Dedifferentiated amniotic fluid mesenchymal stem cell (primary cell): ENCODE measurements at regions not wholly inside any gene's neighbourhood (a gene's known extent, or its start where the extent isn't known, plus 50 kb on each side); places are given as distances from the start of the nearest gene placed in this dataset.

Experiments
- DNase-seq: peaks from one replicate; pipeline ENCODE4 v3.0.0-alpha.2; 2016; ENCODE audit errors: extremely low spot score

DNA sequence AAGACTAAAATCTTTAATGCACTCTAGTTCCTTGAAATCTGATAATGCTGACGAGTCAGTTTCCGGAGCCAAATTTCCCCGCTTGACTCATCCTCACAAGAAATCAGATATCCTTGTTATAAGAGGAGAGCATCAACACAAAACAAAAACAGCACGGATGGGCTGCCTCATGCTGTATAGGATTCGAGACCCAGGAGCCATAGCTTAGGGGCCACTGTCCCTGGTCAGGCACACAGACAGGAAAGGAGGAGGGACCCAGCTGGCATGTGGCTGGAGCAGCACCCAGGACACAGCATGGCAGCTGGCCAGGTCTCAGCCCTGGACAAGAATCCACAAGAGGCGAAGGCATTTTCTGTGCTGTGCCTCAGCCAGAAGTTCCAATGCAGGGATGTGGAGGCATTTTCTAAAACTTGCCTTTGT is 110.2 kb upstream of the SPATA13 start:
- peak; percentile 62 for DNase-seq

DNA sequence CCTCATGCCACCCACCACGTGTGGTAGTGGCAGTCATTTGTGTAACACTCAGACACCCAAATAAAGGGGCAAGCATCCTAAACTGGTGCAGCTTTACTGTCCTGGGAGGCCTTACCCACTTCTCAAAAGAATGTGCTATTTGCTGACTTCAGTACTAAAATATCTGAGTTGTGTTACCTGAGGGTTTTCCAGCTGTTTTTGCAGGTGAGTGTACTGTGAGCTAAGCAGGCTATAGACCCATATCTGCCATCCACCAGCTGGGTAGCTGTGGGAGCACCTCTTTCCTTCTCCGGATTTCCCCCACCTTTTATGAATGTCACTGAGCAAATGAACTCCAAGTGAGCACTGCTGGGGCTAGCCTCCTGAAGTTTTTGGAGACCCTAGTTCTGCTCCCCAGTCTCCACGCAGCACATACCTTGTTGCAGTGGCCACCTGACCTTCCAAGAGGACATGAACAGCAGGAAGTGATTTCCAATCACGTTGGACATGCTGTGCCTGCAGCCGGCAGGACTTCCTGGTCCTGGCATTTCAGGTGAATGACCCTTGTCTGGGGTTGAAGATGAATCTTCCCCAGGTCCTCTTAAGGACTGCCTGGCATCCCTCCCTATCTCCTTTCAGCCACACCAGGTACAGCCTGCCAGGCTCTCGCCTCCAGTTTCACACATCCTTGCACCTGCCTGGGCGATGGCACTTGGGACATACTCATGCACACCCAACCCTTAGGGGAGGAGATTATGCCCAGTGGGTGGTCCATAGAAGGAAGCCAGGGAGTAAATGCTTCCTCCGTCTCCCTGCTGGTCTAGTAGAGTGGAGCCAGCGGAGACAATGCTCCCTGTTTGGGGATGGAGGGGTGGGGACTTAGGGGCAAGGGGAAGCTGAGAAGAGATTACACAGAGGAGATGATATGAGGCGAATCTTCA is 109.5 kb upstream of the SPATA13 start:
- DNase-seq = no peak

DNA sequence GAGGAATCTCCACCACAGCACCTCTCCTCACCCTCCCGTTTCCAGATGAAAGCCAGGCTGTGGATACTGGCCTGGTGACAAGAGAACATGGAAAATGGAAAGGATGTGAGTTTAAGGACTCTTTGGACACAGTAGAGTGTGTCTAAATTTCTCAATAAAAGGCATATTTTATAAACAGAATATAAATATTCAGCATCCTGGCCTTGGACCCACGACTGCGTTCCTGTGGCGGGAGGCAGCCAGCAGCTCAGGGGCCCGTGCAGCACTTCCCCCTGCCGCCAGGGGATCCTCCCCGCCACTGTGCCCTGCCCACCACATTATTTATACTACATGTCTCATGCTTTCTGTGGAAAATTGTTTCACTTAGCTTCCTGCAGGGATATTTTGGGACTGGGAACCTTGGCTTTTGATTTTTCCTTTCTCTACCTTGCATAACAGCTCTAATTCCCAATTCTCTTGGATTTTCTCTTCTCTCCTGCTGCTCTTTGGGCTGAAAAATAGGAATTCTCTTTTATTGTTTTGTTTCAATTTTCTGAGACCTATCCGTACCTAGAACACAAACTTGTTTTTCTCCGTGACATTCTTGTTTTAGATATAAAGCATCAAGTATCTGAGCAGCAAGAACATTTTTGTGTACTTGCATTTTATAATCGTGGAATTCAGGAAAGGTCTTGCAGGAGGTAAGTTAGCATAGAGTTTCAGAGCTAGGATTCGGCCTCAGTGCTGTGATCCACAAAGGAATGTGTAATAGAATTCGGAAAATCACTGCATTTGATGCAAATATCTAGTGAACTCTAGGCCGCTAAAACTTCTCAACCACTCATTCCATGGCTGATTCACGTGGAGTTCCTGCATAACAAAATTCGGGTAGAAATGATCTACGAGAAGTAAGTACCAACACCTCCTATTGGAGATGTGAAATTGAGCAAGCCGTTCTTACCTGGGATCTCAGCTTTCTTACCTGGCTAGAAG is 107.7 kb upstream of the SPATA13 start:
- no peak for DNase-seq

DNA sequence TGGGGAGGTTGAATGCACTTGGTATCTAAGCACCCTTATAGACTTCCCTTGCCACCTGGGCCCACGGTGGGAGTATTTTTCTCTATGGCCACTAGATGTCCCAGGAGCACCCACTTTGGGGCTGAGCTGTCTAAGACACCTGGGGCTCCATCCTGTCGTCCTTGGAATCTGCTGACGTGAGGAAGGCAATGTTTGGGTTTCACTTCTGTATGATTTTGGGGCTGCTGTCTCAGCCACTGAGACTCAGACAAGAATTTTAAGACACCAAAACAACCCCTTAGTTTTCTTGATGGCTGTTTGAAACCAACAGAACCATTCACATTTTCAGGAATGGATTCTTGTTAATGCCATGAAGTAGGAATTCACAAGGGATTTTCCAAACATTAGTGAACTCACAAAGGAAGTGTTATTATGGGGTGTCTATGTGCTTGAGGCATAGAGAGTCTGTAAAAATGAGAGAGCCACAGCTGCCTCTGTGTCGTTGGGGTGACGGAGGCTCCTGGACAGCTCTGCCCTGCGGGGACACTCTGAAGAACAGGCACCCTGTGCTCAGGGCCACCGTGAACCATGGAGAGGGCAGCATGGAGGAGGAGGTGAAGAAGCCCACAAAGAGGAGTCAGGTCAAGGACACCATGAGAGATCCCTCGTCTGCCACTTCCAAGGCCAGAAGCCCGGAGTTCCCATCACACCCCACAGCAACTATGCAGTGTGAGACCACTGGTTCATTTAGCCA is 106.8 kb upstream of the SPATA13 start:
- DNase-seq = peak; percentile 47

DNA sequence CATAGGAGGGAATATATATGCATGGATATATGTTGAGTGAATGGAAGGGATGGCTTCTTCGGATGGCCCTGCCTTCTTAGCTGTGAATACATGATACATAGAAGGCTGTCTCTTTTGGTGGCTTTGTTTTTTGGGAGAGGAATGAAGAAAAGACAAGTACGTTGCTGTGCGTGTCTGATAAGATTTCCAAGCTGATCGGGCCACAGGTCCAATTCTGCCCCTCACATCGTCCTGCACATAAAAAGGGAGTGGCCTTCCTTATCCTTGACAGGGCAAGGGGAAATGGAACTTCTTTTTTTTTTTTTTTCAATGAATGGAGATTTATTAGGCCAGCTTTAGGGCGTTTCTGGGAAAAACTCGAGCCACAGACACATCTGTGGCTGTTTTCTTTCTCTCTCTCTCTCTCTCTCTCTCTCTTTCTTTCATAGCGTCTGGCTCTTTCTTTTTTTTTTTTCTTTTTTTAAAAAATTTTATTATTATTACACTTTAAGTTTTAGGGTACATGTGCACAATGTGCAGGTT is 103.8 kb upstream of the SPATA13 start:
- DNase-seq = no peak

DNA sequence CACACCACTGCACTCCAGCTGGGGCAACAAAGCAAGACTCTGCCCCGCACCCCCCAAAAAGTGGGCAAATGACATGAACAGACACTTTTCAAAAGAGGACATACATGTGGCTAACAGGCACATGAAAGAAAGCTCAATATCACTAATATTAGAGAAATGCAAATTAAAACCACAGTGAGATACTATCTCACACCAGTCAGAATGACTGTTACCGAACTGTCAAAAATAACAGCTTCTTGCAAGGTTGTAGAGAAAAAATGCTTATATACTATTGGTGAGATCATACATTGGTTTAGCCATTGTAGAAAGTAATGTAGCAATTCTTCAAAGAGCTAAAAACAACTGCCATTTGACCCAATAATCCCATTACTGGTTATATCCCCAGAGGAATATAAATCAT is 99.5 kb upstream of the SPATA13 start:
- no peak for DNase-seq

DNA sequence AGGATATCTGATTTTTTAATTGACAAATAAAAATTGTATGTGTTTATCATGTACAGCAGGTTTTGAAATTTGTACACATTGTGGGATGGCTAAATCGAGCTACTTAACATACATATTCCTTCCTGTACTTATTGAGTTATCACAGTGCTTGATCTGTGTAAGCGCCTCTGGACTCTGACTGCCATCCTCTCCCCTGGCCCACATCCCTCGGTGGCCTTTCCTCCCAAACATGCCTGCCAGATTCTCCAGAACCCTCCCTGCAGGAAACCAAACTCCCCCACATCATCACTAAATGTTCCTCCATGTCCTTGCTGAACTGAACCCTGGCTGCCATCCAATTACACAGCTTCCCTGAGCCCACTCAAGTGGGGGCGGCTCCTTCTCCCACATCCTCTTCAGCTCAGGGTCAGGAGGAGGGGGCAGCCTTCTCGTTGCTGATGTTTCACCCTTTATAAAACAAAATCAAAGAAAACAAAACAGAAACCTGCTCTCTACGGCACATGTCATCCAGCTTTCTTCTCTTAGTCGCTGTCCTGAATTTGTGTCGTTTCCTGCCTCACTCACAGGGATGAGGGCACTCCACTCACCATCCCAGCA is 97.1 kb upstream of the SPATA13 start:
- no peak for DNase-seq

DNA sequence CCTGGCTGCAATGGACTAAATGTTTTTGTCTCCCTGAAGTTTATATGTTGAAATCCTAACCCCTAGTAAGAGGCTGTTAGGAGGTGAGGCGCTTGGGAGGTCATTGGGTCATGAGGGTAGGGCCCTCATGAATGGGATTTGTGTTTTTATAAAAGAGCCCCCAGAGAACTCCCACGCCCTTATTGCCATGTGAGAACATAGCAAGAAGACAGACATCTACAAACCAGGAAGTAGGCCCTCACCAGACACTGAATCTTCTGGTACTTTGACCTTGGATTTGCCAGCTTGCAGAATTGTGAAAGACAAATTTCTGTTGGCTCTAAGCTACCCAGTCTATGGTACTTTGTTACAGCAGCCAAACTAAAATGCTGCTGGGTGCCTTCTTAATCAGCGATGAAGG is 96.1 kb upstream of the SPATA13 start:
- no peak for DNase-seq

DNA sequence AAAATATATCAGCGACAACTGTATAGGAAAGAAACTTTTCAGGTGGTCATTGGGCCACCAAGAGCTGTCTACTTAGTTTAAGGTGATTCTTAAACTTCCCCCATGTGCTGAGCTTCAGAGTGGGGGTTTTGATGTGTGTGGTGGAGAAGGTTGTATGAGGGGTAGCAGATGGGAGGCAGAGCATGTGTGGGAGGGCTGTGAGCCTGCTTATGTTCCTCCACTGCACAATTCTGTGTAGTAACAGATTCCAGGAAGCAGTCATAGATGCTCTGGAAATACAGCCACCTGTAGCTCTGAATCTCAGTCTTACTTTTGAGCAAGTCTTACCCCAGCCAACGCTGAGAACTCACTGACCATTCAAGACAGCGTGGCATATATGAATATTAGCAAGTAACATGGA is 95.3 kb upstream of the SPATA13 start:
- no peak for DNase-seq

DNA sequence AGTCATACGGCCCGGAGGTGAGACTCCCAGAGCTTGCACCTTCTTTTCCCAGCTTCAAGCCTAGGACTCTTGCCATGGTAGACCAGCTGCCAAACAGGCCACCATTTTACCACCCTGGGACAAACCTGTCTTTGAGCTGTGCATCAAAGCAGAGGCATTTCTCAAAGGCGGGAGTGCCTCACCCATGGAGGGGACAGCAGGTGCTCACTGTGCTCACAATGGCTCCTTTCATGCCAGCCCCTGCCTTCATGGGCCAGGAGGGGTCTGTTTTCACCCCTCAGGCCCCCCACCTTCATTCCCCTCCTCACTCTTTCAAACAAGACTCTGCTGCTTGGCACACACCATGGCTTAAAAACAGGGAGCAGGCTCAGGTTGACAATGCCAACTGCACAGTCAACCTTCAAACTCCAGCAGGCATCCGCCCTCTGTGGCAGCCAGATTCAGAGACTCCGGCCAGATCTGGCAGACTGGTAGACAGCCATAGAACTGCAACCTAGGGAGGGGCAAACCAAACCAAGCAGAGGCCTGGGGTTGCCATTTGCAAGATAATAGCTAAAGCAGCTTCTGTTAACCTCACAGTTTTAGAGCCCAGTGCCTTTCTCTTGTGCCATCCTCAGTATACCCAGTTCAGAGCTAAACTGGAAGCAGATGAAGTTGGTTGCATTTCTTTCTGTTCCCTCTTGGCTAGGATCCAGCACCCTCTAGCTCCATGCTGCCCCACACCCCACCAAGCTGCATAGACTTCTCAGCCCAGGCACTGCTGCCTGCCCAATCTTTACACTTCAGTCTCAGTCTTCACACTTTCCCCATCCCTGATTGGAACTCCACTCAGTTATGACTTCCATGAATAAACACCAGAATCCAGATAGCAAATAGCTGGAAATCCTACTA is 93.9 kb upstream of the SPATA13 start:
- no peak for DNase-seq

DNA sequence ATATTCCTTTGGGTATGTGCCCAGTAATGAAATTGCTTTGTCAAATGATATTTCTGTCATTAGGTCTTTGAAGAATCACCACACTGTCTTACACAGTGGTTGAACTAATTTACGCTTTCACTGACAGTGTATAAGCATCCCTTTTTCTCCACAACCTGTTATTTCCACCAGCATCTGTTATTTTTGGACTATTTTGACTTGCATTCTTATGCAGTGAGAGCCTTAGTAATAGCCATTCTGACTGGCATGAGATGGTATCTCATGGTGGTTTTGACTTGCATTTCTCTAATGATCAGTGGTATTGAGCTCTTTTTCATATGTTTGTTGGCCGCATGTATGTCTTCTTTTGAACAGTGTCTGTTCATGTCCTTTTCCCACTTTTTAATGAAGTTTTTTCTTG is 92.0 kb upstream of the SPATA13 start:
- DNase-seq = peak; percentile 47

DNA sequence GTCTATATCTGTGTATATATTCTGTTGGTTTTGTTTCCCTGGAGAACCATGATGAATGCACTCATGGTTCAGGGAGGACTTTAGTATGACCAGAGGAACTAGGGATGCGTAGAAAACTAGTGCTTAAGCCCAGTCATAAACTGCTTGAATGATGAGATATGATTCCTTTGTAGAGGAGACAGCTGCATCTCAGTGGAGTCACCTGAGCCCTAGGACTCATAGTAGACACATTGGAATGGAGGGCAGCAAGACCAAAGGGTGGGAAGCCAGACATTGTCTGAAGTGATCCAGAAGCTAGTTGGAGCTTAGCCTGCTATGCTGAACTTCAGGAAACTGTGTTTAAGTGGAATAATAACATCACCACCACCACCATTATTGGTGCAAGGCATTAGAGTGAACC is 89.5 kb upstream of the SPATA13 start:
- DNase-seq = no peak

DNA sequence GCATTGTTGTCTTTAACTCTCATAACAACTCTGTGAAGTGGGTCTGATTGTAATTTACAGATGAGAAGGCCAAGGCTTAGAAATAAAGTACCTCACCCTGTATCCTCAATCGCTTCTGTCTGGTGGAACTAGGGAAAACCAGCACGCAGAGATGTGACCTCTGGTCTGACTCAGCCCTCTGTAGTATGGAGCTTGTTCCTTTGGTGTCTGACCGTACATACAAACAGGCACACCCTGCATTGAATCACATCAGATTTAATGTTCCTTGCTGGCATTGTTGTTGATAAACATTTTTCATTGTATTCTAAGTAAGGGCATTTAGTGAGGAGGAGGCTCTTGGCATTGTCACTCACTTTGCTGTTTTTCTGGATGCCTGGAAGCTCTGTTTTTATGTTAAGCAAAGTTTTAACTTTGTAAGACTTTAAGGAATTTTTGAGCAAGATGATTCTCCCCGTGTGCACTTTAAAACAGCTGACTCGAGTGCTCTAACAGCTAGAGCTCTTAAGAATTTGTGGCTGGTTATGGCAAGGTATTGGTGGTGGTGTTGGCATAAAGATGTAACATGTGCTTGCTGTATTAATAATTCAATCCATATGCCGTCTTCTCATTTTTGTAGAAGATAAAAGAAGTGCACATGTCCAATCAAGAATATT is 89.0 kb upstream of the SPATA13 start:
- peak; percentile 16 for DNase-seq

DNA sequence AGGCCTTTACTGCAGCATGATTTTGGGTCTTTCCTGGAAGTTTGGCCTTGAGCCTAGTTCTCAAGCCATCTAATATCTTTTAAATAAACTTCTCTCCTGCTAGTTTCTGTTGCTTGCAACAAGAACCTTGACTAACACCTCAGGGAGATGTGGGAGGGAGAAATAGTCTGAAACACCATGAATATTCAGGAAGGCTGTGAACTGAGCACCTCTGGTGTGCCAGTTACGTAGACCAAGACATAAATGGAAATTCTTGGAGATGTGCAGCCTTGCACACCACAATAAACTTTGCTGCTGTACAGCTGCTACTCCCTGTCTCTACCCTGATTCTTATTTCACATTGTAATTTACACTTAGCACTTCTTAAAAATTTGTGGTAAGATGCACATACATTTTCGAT is 86.9 kb upstream of the SPATA13 start:
- DNase-seq = no peak

DNA sequence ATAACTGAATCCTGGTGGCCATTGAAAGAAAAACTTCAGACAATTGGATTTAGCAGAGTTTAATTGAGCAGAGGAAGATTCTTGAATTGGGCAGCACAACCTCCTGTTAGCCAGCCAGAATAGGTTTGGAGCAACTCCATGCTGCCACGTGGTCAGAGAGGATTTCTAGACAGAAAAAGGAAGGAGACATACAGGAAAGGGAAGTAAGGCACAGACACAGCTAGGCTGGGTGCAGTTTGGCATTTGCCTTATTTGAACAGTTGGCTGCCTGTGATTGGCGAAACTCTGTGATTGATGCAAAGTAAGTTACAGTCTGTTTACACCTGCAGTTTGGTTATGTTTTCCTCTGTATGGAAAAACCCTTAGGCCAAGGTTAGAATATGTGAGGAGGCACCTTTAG is 85.8 kb upstream of the SPATA13 start:
- DNase-seq = no peak

DNA sequence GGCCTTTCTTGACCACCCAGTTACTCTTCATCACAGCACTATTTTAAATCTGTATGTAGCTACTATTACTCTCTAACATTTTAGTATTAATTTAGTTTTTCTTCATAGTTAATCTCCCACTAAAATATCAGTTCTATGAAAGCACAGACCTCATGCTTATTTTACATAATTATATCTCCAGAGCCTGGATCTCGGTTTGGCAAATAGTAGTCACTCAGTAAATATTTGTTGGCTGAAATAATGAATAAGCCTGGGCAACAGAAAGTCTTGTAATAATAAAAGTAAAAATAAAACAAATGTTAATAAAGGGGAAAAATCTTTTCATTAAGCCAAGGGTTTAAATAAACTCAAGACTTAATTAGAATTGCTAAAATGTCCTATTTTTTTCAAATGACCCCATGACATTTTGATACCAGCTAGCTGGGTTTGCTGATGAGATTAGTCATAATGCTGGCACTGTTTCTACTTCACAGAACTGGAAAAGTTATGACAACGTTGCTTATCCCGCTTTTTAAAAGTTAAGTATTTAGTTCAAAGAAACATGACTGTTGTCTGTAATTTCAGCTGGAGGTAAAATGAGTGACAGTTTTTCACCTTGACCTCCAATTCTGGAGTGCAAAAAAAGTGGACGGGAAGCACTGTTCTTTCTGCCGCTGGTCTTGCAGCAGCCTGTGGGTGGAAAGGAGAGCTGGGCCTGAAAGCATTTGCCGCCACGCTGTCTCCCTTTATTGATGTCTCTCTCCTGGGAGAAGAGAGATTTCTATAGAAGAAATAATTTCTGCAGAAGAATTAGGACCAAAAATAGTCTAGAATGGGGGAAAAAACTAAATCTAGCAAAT is 85.2 kb upstream of the SPATA13 start:
- no peak for DNase-seq

DNA sequence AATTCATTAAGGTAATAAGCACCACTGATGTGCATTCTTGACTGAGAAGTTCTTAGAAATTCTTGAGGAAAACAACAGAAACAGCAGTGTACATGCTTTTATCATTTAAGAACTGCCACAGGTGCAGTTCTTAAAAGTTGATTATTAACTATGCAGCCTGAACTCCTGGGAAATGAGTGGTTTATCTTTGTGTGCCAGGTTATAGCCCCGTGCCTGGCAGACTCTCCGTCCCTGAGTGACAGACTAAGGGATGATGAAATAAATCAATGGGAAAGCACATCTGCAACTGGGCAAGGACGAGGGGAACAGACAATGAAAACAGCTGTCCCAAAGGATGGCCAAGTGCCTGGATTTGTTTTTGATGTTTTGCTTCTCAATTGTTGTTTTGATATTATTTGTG is 84.4 kb upstream of the SPATA13 start:
- no peak for DNase-seq

DNA sequence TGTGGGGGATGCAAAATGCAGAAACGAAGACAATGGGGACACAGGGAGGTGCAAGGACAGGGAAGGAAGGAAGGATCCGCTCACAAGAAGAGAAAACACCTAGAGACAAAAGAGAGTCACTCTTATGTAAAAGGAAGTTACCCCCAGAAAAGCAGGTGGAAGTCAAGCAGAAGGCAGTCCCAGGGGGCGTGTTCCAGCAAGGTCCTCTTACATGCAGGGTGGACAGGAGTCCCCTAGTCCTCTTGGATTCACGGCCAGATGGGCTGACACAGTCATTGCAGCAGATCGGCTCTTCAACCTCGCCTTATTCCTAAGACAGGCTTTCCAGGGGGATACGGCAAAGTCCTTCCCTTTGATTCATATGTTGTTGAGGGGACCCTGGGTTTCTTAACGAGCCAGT is 83.9 kb upstream of the SPATA13 start:
- DNase-seq = no peak

DNA sequence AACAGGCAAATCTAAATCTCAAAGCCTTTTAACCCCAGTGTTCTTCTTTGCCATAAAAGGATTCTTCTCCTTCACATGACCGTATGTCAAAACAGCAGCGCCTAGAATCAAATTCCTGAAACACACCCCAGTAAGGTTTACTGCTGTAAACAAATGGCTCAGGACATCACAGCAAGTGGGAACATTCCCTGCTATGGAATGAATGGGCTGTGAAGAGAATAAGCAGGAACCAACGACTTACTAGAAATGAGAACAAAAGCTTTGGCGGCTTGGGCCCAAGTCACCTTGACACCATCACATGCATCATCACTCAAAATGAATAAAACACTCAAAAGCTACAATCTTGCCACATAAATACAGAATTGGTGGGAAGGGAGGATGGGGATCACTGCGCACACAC is 80.4 kb upstream of the SPATA13 start:
- no peak for DNase-seq
